ENCODE measurements at regions not wholly inside any gene's neighbourhood (a gene's known extent, or its start where the extent isn't known, plus 50 kb on each side); places are given as distances from the start of the nearest gene placed in this dataset.

DNA sequence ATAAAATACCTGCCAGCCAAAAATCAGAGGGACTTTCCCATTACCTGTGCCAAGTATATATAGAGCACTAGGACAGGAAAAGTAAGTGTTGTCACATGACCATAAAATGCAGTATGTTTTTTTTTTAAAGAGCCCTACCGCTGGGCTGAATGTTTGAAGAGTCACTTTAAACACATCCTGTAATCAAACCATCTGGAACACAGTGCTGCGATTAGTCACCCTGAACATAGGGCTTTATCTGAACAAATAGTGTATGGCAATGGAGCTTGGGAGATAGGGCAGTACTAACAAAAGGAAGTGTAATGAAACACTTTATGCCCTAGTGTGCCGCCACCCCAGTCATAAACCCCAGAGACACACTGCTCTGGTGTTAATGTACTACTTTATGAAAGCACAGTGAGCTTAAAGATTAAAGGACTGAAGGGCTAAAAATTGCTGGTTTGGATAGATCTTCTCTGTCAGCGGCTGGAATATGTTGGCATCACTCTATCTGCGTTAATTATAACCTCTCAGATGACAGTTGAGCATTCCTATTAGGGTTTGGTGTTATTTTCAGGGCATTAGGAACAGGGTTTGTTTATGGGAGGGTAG lies 90.4 kb downstream of the ZNF608 start:
- TF ChIP-seq, protein P1, sequence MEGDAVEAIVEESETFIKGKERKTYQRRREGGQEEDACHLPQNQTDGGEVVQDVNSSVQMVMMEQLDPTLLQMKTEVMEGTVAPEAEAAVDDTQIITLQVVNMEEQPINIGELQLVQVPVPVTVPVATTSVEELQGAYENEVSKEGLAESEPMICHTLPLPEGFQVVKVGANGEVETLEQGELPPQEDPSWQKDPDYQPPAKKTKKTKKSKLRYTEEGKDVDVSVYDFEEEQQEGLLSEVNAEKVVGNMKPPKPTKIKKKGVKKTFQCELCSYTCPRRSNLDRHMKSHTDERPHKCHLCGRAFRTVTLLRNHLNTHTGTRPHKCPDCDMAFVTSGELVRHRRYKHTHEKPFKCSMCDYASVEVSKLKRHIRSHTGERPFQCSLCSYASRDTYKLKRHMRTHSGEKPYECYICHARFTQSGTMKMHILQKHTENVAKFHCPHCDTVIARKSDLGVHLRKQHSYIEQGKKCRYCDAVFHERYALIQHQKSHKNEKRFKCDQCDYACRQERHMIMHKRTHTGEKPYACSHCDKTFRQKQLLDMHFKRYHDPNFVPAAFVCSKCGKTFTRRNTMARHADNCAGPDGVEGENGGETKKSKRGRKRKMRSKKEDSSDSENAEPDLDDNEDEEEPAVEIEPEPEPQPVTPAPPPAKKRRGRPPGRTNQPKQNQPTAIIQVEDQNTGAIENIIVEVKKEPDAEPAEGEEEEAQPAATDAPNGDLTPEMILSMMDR (IDR thresholded peaks at IDR 0.05) = no peak
- TF ChIP-seq ZFX (IDR thresholded peaks at IDR 0.05; ENCODE audit: borderline replicate concordance) = no peak

Data from 22Rv1 (cell line).